Breast epithelium (tissue), 4 donors: ENCODE measurements at regions not wholly inside any gene's neighbourhood (a gene's known extent, or its start where the extent isn't known, plus 50 kb on each side); places are given as distances from the start of the nearest gene placed in this dataset.

Experiments
- DNase-seq, 2 donors: peaks; one replicate each; pipeline ENCODE4 v3.0.0-alpha.2; 2019; ENCODE audit warnings: low spot score in 2 of 2
- H3K27ac ChIP-seq, 2 donors: fragments of 200-600 bp; sonication (generic) in 1 of 2; one replicate each; pipeline ENCODE4 v1.5.1; 2016 to 2019; ENCODE audit warnings: mild to moderate bottlenecking in 1 of 2
- H3K27me3 ChIP-seq, 2 donors: fragments of 200-600 bp; sonication (generic) in 1 of 2; one replicate each; pipeline versions ENCODE4 v1.5.1 to v1.6.0; 2017 to 2019; ENCODE audit warnings: control low read depth in 1 of 2, mild to moderate bottlenecking in 1 of 2
- H3K36me3 ChIP-seq: fragments of 200-600 bp; one replicate; pipeline ENCODE4 v1.5.1; 2019
- H3K4me1 ChIP-seq, 2 donors: fragments of 200-600 bp; sonication (generic); one replicate each; pipeline ENCODE4 v1.5.1; 2016 to 2019; ENCODE audit warnings: control low read depth in 1 of 2
- H3K4me3 ChIP-seq, 3 donors: fragments of 200-600 bp; sonication (generic); 1 replicate in 2 of 3; 2 replicates in 1 of 3; pipeline ENCODE4 v1.5.1; 2016 to 2019; ENCODE audit warnings: mild to moderate bottlenecking in 3 of 3, moderate library complexity in 2 of 3
- H3K9me3 ChIP-seq, 2 donors: fragments of 200-600 bp; sonication (generic) in 1 of 2; one replicate each; pipeline ENCODE4 v1.5.1; 2016 to 2019; ENCODE audit warnings: control low read depth in 1 of 2
- CTCF ChIP-seq, 3 donors: fragments of 450-650 bp; IDR thresholded peaks; one replicate each; pipeline ENCODE4 v1.5.1; 2016 to 2017; ENCODE audit warnings: antibody characterized with exemption in 3 of 3, mild to moderate bottlenecking in 3 of 3, moderate library complexity in 3 of 3
- POLR2A ChIP-seq: fragments of 450-650 bp; IDR thresholded peaks from one replicate; pipeline ENCODE4 v1.6.1; 2016; ENCODE audit warnings: antibody characterized with exemption, mild to moderate bottlenecking, moderate library complexity
- POLR2AphosphoS5 ChIP-seq, 3 donors: sonication (generic); formaldehyde crosslinking; IDR thresholded peaks; one replicate each; pipeline ENCODE4 v1.6.1; 2017; ENCODE audit warnings: antibody characterized with exemption in 3 of 3
- intact Hi-C: fragments of 100-400 bp; cut with DNase I; formaldehyde crosslinking; loops from one replicate; pipeline ENCODE4 v1.15.1; 2023; ENCODE audit warnings: low total_unique reads

- Histone ChIP-seq H3K4me3 (no peak overlapping the region), H3K9me3 (no peaks in the 10 kb centered on the region), H3K27me3 (no peaks in the 10 kb centered on the region), H3K4me1 (no peaks in the 10 kb centered on the region), H3K36me3 (no peaks in the 10 kb centered on the region), H3K27ac (no peak overlapping the region)
- intact Hi-C loops, result no loop called here
- no peak for TF ChIP-seq CTCF (IDR thresholded peaks at IDR 0.05)
- TF ChIP-seq POLR2A, result no peak
- TF ChIP-seq POLR2AphosphoS5 (IDR thresholded peaks at IDR 0.05), result no peak
- DNase-seq, result no peak
These were observed 969.6 kb upstream of the GJE1 start for GRCh38 chr6:141163107-141163506.

DNA sequence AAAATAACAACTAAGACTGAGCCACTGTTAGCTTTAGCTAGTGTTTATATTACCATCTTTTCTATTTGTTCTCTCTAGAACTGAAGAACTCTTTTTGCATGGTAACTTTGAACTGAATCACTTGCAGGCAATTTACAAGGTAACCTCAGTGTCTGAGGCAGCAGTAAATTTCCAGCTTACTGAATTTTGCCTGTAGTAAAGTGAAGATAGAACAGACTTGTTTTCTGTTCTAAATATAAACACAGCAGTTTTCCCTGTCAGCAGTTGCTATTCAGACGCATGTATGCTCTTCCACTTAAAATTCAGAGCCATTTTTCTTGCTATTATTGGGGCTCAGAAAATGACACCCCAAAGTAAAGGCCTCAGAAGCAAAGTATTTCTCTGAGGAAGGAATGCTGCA is 974.0 kb upstream of the GJE1 start:
- no peak for TF ChIP-seq POLR2A
- TF ChIP-seq CTCF (IDR thresholded peaks at IDR 0.05), result no peak
- TF ChIP-seq POLR2AphosphoS5 (IDR thresholded peaks at IDR 0.05), result no peak
- no peaks in the 10 kb centered on the region for H3K4me1 ChIP-seq
- no peaks in the 10 kb centered on the region for H3K9me3 ChIP-seq
- H3K27ac ChIP-seq, result no peak overlapping the region
- no peaks in the 10 kb centered on the region for H3K27me3 ChIP-seq
- H3K4me3 ChIP-seq, result no peak overlapping the region
- H3K36me3 ChIP-seq, result no peaks in the 10 kb centered on the region
- DNase-seq, result no peak
- intact Hi-C loops, result no loop called here

- DNase-seq, result no peak
- Histone ChIP-seq H3K4me3 (no peak overlapping the region), H3K4me1 (no peaks in the 10 kb centered on the region), H3K36me3 (no peaks in the 10 kb centered on the region), H3K9me3 (no peaks in the 10 kb centered on the region), H3K27ac (no peak overlapping the region), H3K27me3 (no peaks in the 10 kb centered on the region)
- TF ChIP-seq CTCF (IDR thresholded peaks at IDR 0.05), result no peak
- no peak for TF ChIP-seq POLR2AphosphoS5 (IDR thresholded peaks at IDR 0.05)
- TF ChIP-seq POLR2A, result no peak
- intact Hi-C loops, result no loop called here
These were observed 979.2 kb upstream of the GJE1 start for GRCh38 chr6:141153563-141153962.

- Histone ChIP-seq H3K4me1 (no peaks in the 10 kb centered on the region), H3K36me3 (no peaks in the 10 kb centered on the region), H3K27me3 (no peaks in the 10 kb centered on the region), H3K27ac (no peak overlapping the region), H3K4me3 (no peak overlapping the region), H3K9me3 (no peaks in the 10 kb centered on the region)
- DNase-seq, result no peak
- intact Hi-C loops, result no loop called here
- no peak for TF ChIP-seq CTCF (IDR thresholded peaks at IDR 0.05)
- TF ChIP-seq POLR2A, result no peak
- TF ChIP-seq POLR2AphosphoS5 (IDR thresholded peaks at IDR 0.05), result no peak
These were observed 979.8 kb upstream of the GJE1 start for GRCh38 chr6:141152951-141153350.

DNA sequence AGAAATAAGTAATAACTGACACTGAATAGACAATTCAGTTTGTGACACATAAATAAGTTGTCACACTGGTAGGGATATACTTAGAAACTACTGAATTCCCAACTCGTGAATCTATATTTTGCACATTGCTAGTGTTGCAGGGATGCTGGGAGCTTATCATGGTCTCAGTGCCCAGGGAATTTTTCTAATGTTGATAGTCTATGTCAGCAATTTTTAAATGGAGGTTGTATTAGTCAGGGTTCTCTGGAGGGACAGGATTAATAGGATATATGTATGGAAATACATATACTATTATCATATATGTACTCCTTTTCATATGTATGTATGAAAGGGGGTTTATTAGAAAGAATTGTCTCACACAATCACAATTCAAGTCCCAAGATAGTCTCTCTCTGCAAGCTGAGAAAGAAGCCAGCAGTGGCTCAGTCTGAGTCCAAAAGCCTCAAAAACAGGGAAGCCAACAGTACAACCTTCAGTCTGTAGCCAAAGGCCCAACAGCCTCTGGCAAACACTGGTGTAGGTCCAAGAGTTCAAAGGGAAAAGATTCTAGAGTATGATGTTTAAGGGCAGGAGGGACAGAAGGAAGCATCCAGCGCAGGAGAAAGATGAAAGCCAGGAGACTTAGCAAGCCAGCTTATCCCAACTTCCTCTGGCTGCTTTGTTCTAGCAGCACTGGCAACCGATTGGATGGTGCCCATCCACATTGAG is 980.9 kb upstream of the GJE1 start:
- intact Hi-C loops, result no loop called here
- Histone ChIP-seq H3K27ac (no peak overlapping the region), H3K4me1 (no peaks in the 10 kb centered on the region)

More for the DNA sequence above, 980.9 kb upstream of the GJE1 start:
- DNase-seq, result no peak
- Histone ChIP-seq H3K27me3 (no peaks in the 10 kb centered on the region), H3K9me3 (no peaks in the 10 kb centered on the region), H3K36me3 (no peaks in the 10 kb centered on the region), H3K4me3 (no peak overlapping the region)
- TF ChIP-seq CTCF (IDR thresholded peaks at IDR 0.05) (no peak), POLR2AphosphoS5 (IDR thresholded peaks at IDR 0.05) (no peak), POLR2A (no peak)
